HK-2 (cell line): ENCODE measurements at regions not wholly inside any gene's neighbourhood (a gene's known extent, or its start where the extent isn't known, plus 50 kb on each side); places are given as distances from the start of the nearest gene placed in this dataset.

ENCODE experiments used
- DNase-seq: peaks from one replicate; pipeline ENCODE4 v3.0.0-alpha.2; 2018; ENCODE audit not compliant: unreplicated experiment

DNA sequence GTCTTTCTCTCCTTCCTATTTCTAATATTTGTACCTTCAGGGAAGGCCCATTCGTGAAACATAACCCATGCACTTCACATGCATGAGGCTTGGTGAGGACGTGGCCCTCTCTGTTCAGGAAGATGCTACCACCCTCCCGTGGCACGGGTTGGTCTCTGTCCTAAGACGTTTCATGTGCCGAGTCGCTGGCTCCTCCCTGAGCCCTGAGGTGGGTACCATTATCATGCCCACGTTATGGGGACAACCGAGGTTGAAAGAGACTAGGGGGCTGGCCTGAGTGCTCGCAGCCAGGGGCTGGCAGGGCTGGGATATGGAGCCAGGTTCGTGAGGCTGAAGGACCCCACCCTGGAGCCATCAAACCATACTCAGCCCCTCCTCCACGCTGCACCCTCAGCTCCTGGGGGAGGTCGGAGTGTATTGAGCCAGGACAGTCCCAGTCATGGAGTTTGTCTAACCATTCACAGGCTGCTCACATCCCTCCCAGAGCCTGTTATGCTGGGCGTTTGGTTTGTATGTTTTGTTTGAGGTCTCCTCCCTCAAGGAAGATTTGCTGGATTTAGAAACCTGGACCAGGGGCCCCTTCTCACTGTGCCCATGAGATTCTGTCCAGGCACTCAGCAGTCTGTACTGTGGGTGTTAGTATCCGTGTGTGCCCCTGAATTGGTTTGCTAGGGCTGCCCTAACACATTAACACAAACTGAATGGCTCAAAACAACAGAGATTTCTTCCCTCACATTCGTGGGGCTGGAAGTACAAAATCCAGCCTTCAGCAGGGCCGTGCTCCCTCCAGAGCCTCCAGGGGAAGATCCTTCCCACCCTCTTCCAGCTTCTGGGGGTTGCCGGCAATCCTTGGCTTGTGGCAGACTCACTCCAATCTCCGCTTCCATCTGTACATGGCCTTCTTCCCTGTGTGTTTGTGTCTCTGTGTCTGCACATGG is 88.3 kb downstream of the ANKRD60 start:
- no peak for DNase-seq

GRCh38 chr20:58138395-58138794 is 90.1 kb downstream of the ANKRD60 start:
- DNase-seq: no peak

DNA sequence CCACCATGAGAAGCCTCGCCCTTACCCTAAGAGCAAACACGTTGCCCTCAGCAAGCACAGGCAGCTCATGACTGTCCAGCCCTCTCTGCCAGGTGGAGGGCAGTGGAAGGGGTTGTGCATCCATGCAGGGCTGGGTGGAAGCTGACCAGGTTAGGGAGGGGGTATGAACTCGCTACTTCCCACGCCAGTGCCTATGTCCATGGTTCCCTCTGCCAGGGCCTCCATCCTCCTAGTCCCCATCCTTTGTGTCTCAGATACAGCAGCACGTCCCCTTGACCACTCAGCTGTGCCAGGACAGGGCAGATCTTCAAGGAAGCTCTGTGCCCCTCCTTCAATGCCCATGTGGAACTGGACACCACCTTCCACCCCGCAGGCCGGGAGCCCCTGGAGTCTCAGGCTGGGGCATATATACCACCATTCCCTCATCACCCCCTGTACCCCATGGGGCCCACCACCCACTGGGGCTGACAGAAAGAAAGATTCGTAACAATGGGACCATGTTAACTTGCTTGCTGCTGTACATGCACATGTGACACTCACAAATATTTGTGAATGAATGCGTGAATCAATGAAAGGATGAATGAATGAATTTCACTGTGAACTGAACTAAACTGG is 90.7 kb downstream of the ANKRD60 start:
- DNase-seq: no peak

DNA sequence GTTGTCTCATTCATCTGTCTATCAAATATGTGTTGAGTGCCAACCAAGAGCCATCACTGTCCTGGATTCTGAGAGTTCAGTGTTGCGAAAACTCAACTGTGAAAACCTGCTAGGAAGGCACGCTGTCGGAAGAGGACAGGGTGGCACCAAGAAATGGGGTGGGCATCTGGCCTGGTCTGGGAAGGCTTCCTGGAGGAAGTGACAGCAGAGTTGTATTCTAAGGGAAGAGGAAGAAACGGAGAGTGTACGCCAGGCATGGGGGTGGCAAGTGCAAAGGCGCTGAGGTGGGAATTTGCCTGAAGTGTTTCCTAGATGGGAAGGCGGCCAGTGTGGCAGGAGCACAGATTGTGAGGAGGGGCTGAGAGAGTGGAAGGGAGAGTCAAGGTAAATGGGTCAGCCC is 91.2 kb downstream of the ANKRD60 start:
- DNase-seq: no peak

DNA sequence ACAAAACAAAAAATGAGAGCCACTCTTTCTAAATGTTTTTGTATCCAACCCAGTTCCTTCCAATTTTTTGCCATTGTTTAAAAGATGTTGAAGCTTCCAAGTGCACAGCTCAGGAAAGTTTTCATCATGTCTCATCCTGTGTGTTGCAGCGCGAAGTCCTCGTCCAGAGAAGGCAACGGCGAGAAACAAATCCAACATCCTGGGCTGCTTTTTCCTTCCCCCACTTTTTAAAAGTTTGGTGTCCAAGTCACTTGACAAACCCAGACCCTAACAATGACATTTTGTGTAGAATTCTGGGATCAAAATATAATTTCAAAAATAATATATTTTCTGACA is 92.3 kb downstream of the ANKRD60 start:
- no peak for DNase-seq

DNA sequence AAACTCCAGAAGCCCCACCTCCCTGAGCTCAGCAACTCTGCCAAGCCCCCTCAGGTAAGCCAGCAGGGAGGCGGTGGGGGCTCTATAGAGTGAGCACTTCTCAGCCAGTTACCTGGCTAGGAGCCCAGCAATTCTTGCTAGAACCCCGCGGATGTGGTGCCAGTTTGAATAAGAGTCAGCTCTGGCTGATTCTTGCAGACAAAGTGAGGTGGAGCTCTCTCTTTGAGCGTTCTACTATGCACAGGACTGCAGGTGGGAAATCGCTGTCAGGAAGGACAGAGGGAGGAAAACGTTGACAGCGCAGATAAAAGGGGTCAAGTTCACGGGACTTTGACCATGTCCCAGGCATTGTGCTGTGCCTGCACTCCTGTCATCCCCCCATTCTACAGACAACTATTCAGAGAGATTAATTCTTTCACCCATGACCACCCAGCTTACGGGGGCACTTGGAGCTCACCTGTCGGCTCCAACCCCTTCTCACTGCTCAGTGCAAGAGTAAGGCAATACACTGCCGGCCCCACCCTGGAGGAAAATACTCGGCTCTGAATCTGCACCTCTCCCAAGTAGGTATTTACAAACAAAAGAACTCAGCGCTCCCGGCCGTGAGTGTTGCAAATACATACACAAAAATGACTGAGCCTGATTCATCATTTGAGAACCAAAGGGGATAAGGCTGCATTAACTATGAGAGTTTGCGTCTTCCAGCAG is 92.9 kb downstream of the ANKRD60 start:
- no peak for DNase-seq

GRCh38 chr20:58133020-58133808 is 95.2 kb downstream of the ANKRD60 start:
- DNase-seq: no peak

DNA sequence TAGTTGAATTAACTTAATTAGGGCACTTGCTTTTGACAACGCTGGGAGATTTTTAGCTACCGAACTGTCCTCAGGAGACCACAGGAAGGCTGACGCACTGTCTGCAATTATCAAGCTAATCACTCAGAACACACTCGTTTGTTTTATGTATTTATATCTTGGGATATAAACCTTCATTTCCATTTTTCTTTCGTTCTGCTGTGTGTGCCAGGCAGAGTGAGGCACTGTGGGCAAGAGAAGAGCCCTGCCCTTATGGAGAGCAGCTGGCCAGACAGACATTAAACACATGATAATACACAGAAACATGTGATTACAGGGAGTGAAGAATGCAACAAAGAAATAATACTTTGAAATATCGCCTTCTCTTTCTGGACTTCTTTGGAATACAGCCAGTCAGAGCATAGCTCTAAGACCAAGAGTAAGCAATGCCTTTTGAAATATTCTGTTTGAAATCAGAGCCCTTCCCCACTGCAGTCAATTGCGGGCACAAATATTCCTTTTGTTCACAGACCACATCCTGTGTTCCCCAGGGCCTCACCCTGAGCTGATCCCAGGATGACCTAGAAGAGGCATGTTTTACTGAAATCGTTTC is 96.8 kb downstream of the ANKRD60 start:
- no peak for DNase-seq

DNA sequence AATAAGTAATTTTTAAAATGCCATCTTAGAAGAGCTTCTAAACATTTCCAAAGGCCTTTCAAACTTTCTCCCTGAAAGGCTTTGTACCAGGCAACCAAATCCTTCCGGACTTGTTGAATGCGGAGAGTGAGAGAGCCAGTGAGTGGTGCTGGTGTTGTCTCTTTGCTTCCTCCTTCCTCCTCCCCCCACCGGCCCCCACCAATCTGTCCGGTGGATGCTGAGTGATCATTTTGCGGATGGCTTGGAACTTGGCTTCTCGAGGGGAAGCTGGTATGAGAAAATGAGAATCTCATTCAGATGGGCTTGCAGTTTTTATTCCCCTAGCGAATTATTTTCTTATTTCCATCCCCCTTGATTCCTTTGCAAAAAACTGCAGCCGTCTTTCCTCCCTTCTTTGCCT is 97.3 kb downstream of the ANKRD60 start:
- no peak for DNase-seq

GRCh38 chr20:58130581-58130980 is 97.9 kb downstream of the ANKRD60 start:
- DNase-seq: no peak

DNA sequence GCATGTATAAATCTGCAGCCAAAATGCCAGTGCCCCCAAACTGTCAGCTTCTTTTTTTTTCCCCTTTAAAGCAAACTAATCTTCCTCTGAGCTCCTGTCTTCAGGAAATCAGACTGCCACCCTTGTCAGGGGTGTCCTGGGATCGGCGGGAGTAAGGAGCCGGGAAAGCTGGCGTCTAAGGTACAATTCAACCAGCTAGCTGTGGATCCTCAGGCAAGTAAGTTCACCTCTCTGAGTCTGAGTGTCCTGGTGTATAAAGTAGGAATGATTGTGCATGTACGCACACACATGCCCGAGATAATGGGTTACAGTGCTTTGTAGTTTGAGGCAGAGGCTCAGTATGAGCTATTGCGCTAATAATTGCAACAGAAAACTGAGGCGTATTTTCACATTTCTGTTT is 98.3 kb downstream of the ANKRD60 start:
- no peak for DNase-seq

DNA sequence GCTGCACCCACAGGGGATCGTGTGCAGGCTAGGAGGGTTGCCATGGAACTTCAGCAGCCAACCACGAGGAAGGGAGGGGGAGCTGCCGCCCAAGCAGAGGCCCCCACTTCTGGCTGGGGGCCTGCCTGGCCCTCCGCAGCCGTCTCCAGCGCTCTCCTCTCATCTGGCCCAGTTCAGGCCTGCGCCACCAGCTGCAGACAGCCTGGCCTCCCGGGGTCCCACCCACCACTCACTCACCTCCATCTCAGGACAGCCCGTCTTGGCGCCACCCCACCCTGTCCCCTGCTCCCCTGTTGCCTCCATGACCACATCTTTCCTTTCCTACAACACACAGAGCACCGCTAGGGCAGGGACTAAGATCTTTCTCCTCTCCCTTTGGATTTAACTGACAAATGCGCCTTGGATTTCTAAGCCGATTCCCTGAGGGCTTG is 98.7 kb downstream of the ANKRD60 start:
- no peak for DNase-seq

- no peak for DNase-seq
Measured at GRCh38 chr20:58128635-58129625, 99.5 kb downstream of the ANKRD60 start.

- DNase-seq: peak; percentile 4
Measured at GRCh38 chr20:58127701-58128111, 100.7 kb downstream of the ANKRD60 start.

DNA sequence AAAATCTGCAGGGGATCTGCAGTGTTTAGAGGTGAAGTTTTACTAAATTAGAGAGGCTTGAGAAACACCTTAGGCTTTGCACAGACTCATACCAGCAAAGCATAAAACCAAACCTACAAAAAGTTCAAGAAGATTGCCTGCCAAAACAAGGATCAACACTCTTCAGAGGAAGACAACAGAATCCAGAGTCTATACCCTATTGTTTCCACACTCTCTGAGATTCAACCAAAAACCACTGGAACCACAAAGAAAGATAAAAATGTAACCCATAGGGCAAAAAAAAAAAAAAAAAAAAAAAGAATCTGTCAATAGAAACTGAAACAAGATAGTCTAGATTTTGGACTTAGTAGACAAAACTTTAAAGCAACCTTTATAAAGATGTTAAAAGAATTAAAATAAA is 102.7 kb downstream of the ANKRD60 start:
- DNase-seq: no peak

GRCh38 chr20:58117944-58118343 is 110.5 kb downstream of the ANKRD60 start:
- DNase-seq: no peak

- no peak for DNase-seq
Measured at GRCh38 chr20:58116505-58116904, 111.9 kb downstream of the ANKRD60 start.

GRCh38 chr20:58113716-58114115 is 114.7 kb downstream of the ANKRD60 start:
- DNase-seq: no peak

- no peak for DNase-seq
Measured at GRCh38 chr20:58112017-58112781, 116.3 kb downstream of the ANKRD60 start.
